ENCODE measurements at regions not wholly inside any gene's neighbourhood (a gene's known extent, or its start where the extent isn't known, plus 50 kb on each side); places are given as distances from the start of the nearest gene placed in this dataset.

DNA sequence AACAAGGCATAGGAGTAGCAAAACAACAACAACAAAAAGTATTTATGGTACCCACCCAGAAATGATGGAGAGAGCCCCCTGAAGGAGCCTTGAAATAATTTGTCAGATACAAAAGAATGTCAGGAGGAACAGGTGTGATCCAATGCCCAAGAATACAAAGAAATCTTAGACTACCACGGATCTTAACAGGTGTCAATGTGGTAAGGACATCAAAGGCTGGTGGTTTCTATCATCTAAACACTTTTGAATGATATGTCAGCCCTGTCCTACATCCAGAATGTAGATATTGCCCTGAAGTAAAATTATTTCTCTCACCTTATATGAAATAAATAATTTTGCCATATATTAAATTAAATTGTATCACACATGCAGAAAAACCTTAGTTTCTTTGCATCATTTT is 386.4 kb upstream of the ANO5 start:
- Histone ChIP-seq H3K27me3 (ENCODE audit: control insufficient read depth, insufficient read depth, low read length) (no peaks in the 10 kb centered on the region), H3K27ac (ENCODE audit: low read depth, low read length) (no peak overlapping the region), H3K9me3 (ENCODE audit: control insufficient read depth, insufficient read depth, low read length) (peaks cover 25% of the 10 kb centered on the region), H3K4me3 (ENCODE audit: low read depth, low read length) (no peak overlapping the region)
- no peak for DNase-seq (ENCODE audit: low read depth, low spot score)
- ChIA-PET CTCF (no interaction called here), POLR2A (no interaction called here)
- no peak for TF ChIP-seq CTCF (IDR thresholded peaks at IDR 0.05; ENCODE audit: low read depth, low read length)

GRCh38 chr11:21806947-21807346 is 385.9 kb upstream of the ANO5 start:
- CTCF ChIA-PET = no interaction called here
- Histone ChIP-seq H3K9me3 (ENCODE audit: control insufficient read depth, insufficient read depth, low read length) (peaks cover 29% of the 10 kb centered on the region), H3K27ac (ENCODE audit: low read depth, low read length) (no peak overlapping the region), H3K27me3 (ENCODE audit: control insufficient read depth, insufficient read depth, low read length) (no peaks in the 10 kb centered on the region), H3K4me3 (ENCODE audit: low read depth, low read length) (no peak overlapping the region)
- POLR2A ChIA-PET = no interaction called here
- DNase-seq (ENCODE audit: low read depth, low spot score) = no peak
- no peak for TF ChIP-seq CTCF (IDR thresholded peaks at IDR 0.05; ENCODE audit: low read depth, low read length)

- ChIA-PET CTCF (no interaction called here), POLR2A (no interaction called here)
- Histone ChIP-seq H3K9me3 (ENCODE audit: control insufficient read depth, insufficient read depth, low read length) (peaks cover 33% of the 10 kb centered on the region), H3K27me3 (ENCODE audit: control insufficient read depth, insufficient read depth, low read length) (no peaks in the 10 kb centered on the region), H3K4me3 (ENCODE audit: low read depth, low read length) (no peak overlapping the region), H3K27ac (ENCODE audit: low read depth, low read length) (no peak overlapping the region)
- no peak for TF ChIP-seq CTCF (IDR thresholded peaks at IDR 0.05; ENCODE audit: low read depth, low read length)
- no peak for DNase-seq (ENCODE audit: low read depth, low spot score)
These were observed 385.5 kb upstream of the ANO5 start for GRCh38 chr11:21807350-21807749.

DNA sequence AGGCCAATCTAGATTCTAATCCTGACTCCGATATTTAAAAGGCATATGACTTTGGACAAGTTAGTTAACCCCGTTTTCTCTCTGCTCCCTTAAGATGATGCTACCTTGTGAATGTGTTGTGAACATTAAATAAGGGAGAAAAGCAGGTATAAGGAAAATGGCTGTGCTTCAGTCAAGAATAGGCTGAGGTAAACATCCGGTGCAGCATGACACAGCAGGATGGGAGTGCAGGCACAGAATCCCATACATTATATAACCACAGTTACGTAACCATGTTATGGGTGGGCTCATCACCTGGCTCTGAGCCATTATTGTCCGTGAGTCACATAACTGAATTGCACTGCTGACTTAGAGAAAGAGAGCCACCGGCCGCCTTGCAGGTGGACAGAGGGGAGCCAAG is 382.2 kb upstream of the ANO5 start:
- Histone ChIP-seq H3K4me3 (ENCODE audit: low read depth, low read length) (no peak overlapping the region), H3K27me3 (ENCODE audit: control insufficient read depth, insufficient read depth, low read length) (no peaks in the 10 kb centered on the region), H3K27ac (ENCODE audit: low read depth, low read length) (no peak overlapping the region), H3K9me3 (ENCODE audit: control insufficient read depth, insufficient read depth, low read length) (peaks cover 39% of the 10 kb centered on the region)
- ChIA-PET CTCF (no interaction called here), POLR2A (no interaction called here)
- no peak for DNase-seq (ENCODE audit: low read depth, low spot score)
- no peak for TF ChIP-seq CTCF (IDR thresholded peaks at IDR 0.05; ENCODE audit: low read depth, low read length)

GRCh38 chr11:21811572-21811971 is 381.3 kb upstream of the ANO5 start:
- no peaks in the 10 kb centered on the region for H3K27me3 ChIP-seq (ENCODE audit: control insufficient read depth, insufficient read depth, low read length)
- no peak overlapping the region for H3K27ac ChIP-seq (ENCODE audit: low read depth, low read length)
- no peak for DNase-seq (ENCODE audit: low read depth, low spot score)
- POLR2A ChIA-PET = no interaction called here
- CTCF ChIA-PET = no interaction called here
- no peak overlapping the region for H3K4me3 ChIP-seq (ENCODE audit: low read depth, low read length)
- H3K9me3 ChIP-seq (ENCODE audit: control insufficient read depth, insufficient read depth, low read length) = peaks cover 39% of the 10 kb centered on the region
- TF ChIP-seq CTCF (IDR thresholded peaks at IDR 0.05; ENCODE audit: low read depth, low read length) = no peak

All from AG04450 (cell line).